ENCODE measurements at regions not wholly inside any gene's neighbourhood (a gene's known extent, or its start where the extent isn't known, plus 50 kb on each side); places are given as distances from the start of the nearest gene placed in this dataset.

DNA sequence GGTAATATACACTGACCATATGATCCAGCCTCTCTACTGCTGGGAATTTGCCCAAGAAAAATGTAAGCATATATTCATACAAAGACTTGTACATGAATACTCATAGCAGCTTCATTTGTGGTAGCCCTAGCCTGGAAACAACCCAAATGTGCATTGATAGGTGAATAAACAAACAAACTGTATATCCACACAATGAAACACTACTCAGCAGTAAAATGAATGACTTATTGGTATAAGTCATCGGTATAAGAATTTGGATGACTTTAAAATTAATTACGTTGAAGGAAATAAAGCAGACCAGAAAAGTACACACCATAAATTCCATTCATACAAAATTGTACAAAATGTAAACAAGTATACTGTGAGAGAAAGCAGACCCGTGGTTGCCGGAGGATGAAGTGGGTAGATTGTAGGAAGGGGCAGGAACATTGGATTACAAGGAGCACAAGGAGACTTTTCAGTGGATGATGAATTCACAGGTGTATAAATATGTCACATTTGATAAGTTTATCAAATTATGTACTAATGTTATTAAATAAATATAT is 376.7 kb downstream of the TDRD15 start:
- TF ChIP-seq MXI1 (IDR thresholded peaks at IDR 0.05; ENCODE audit: borderline replicate concordance, low read depth, low read length) = no peak
- TF ChIP-seq, protein P1, sequence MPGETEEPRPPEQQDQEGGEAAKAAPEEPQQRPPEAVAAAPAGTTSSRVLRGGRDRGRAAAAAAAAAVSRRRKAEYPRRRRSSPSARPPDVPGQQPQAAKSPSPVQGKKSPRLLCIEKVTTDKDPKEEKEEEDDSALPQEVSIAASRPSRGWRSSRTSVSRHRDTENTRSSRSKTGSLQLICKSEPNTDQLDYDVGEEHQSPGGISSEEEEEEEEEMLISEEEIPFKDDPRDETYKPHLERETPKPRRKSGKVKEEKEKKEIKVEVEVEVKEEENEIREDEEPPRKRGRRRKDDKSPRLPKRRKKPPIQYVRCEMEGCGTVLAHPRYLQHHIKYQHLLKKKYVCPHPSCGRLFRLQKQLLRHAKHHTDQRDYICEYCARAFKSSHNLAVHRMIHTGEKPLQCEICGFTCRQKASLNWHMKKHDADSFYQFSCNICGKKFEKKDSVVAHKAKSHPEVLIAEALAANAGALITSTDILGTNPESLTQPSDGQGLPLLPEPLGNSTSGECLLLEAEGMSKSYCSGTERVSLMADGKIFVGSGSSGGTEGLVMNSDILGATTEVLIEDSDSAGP (CRISPR knock-in tag; IDR thresholded peaks at IDR 0.05; ENCODE audit: borderline replicate concordance) = no peak

Data from HepG2 (cell line).